Neuronal stem cell (in vitro differentiated cells): ENCODE measurements at regions not wholly inside any gene's neighbourhood (a gene's known extent, or its start where the extent isn't known, plus 50 kb on each side); places are given as distances from the start of the nearest gene placed in this dataset.
"Not testable (repeated sequence)": the region's sequence is repeated elsewhere in the genome, so short reads cannot be mapped to it uniquely, and the experiment has no call there.

ENCODE experiments used
- DNase-seq: peaks from one replicate; pipeline ENCODE4 v3.0.0-alpha.2; 2013; ENCODE audit warnings: low spot score
- H2AFZ ChIP-seq: one replicate; pipeline ENCODE4 v1.6.1; 2013; ENCODE audit warnings: mild to moderate bottlenecking, low read length, inconsistent platforms
- H2AK5ac ChIP-seq: 2 replicates; pipeline ENCODE4 v1.6.1; 2013; ENCODE audit warnings: low read depth, mild to moderate bottlenecking, inconsistent platforms, low read length, moderate library complexity, mixed read lengths
- H2BK120ac ChIP-seq: 2 replicates; pipeline ENCODE4 v1.6.1; 2013; ENCODE audit warnings: low read depth, mild to moderate bottlenecking, inconsistent platforms, low read length, moderate library complexity, mixed read lengths
- H2BK12ac ChIP-seq: one replicate; pipeline ENCODE4 v1.6.1; 2013; ENCODE audit warnings: low read length, inconsistent platforms
- H2BK15ac ChIP-seq: 2 replicates; pipeline ENCODE4 v1.6.1; 2013; ENCODE audit warnings: mild to moderate bottlenecking, low read length, inconsistent platforms, mixed read lengths
- H2BK5ac ChIP-seq: one replicate; pipeline ENCODE4 v1.6.1; 2013; ENCODE audit warnings: inconsistent platforms, mild to moderate bottlenecking, low read length, moderate library complexity
- H3K14ac ChIP-seq: one replicate; pipeline ENCODE4 v1.6.1; 2013; ENCODE audit warnings: low read length, inconsistent platforms
- H3K18ac ChIP-seq: 2 replicates; pipeline ENCODE4 v1.6.1; 2013; ENCODE audit warnings: low read length, inconsistent platforms
- H3K23ac ChIP-seq: 2 replicates; pipeline ENCODE4 v1.6.1; 2013; ENCODE audit warnings: low read depth, mild to moderate bottlenecking, mixed read lengths, low read length, inconsistent platforms; ENCODE audit not compliant: poor library complexity
- H3K27ac ChIP-seq: replicated peaks from 3 replicates; pipeline ENCODE4 v1.5.1; 2013; ENCODE audit warnings: low read length, inconsistent platforms
- H3K27me3 ChIP-seq, 3 experiments: 2 replicates each; pipeline ENCODE4 v1.6.1; 2013; ENCODE audit warnings: low read length in 3 of 3, mild to moderate bottlenecking in 2 of 3, inconsistent platforms in 1 of 3, low read depth in 1 of 3, mixed read lengths in 1 of 3, moderate library complexity in 1 of 3; ENCODE audit not compliant: control insufficient read depth in 3 of 3, insufficient read depth in 3 of 3
- H3K36me3 ChIP-seq, 2 donors: replicated peaks in 1 of 2; 2 replicates each; pipeline ENCODE4 v1.6.1; 2013; ENCODE audit warnings: low read length in 2 of 2; ENCODE audit not compliant: control insufficient read depth in 2 of 2, insufficient read depth in 2 of 2
- H3K4ac ChIP-seq: 2 replicates; pipeline ENCODE4 v1.6.1; 2013; ENCODE audit warnings: inconsistent platforms, mild to moderate bottlenecking, low read length, moderate library complexity
- H3K4me1 ChIP-seq, 2 donors: 1 replicate in 1 of 2; 2 replicates in 1 of 2; pipeline ENCODE4 v1.6.1; 2013; ENCODE audit warnings: low read length in 2 of 2, low read depth in 1 of 2; ENCODE audit not compliant: control insufficient read depth in 2 of 2, insufficient read depth in 1 of 2
- H3K4me2 ChIP-seq: one replicate; pipeline ENCODE4 v1.6.1; 2013; ENCODE audit warnings: mild to moderate bottlenecking, low read length, inconsistent platforms; ENCODE audit not compliant: insufficient read depth, poor library complexity, severe bottlenecking
- H3K4me3 ChIP-seq, 2 donors: 2 replicates each; pipeline ENCODE4 v1.5.1; 2013; ENCODE audit warnings: low read length in 2 of 2, mild to moderate bottlenecking in 2 of 2, inconsistent platforms in 1 of 2, moderate library complexity in 1 of 2
- H3K79me1 ChIP-seq: one replicate; pipeline ENCODE4 v1.6.1; 2013; ENCODE audit warnings: low read depth, mild to moderate bottlenecking, inconsistent platforms, low read length, moderate library complexity
- H3K9ac ChIP-seq: one replicate; pipeline ENCODE4 v1.6.1; 2013; ENCODE audit warnings: mild to moderate bottlenecking, low read depth, low read length, inconsistent platforms; ENCODE audit not compliant: poor library complexity
- H3K9me3 ChIP-seq, 2 donors: replicated peaks in 1 of 2; 2 replicates each; pipeline versions ENCODE3 to v1.6.1; 2013; ENCODE audit warnings: low read length in 2 of 2, mild to moderate bottlenecking in 2 of 2, inconsistent platforms in 1 of 2, low read depth in 1 of 2, mixed read lengths in 1 of 2, moderate library complexity in 1 of 2; ENCODE audit not compliant: control insufficient read depth in 2 of 2, insufficient read depth in 1 of 2
- H4K8ac ChIP-seq: one replicate; pipeline ENCODE4 v1.6.1; 2013; ENCODE audit warnings: low read depth, mild to moderate bottlenecking, inconsistent platforms, low read length, moderate library complexity
- H4K91ac ChIP-seq: one replicate; pipeline ENCODE4 v1.6.1; 2013; ENCODE audit warnings: low read length, low read depth, mild to moderate bottlenecking, inconsistent platforms; ENCODE audit not compliant: poor library complexity
- WGBS, 2 donors: extraction: QIAGEN DNeasy Blood & Tissue Kit; methylation state at CpG; one replicate each; pipeline ENCODE4 v1.1.7; 2013; ENCODE audit warnings: missing lambda C conversion rate in 2 of 2, mixed read lengths in 1 of 2; ENCODE audit not compliant: insufficient read length in 2 of 2, insufficient replicate concordance in 1 of 2; ENCODE audit errors: extremely low coverage in 2 of 2; 5-methylcytosine and 5-hydroxymethylcytosine counted together

- WGBS, 2 donors: no CpG with 5 or more reads among the region's 13 CpGs
- not testable (repeated sequence) for H3K27ac ChIP-seq
Measured at GRCh38 chr6:37091104-37091503, 78.8 kb upstream of the PIM1 start.

GRCh38 chr6:37091586-37091985, 78.4 kb upstream of the PIM1 start:
- not testable (repeated sequence) for H3K18ac ChIP-seq, H2BK120ac ChIP-seq, H3K9ac ChIP-seq, H2AK5ac ChIP-seq, H2BK5ac ChIP-seq, H2BK12ac ChIP-seq, H3K4me3 ChIP-seq, H4K8ac ChIP-seq, H4K91ac ChIP-seq, H3K14ac ChIP-seq, H3K36me3 ChIP-seq, H3K27me3 ChIP-seq, H3K79me1 ChIP-seq, H2BK15ac ChIP-seq, H3K23ac ChIP-seq, H3K4ac ChIP-seq, H3K27ac ChIP-seq, H3K4me2 ChIP-seq, H3K4me1 ChIP-seq, H3K9me3 ChIP-seq, DNase-seq
- H2AFZ ChIP-seq: peak overlapping the region; percentile 29
- WGBS, 2 donors: no CpG with 5 or more reads among the region's 9 CpGs

More at GRCh38 chr6:37091104-37091503, 78.8 kb upstream of the PIM1 start:
- not testable (repeated sequence) for H3K79me1 ChIP-seq, H3K27me3 ChIP-seq, H3K36me3 ChIP-seq, H2BK120ac ChIP-seq, DNase-seq, H3K9me3 ChIP-seq, H3K4me3 ChIP-seq, H3K4me2 ChIP-seq, H3K9ac ChIP-seq, H4K8ac ChIP-seq, H3K14ac ChIP-seq, H3K4me1 ChIP-seq, H2AK5ac ChIP-seq, H2BK5ac ChIP-seq, H2BK15ac ChIP-seq, H2BK12ac ChIP-seq, H3K4ac ChIP-seq, H3K18ac ChIP-seq, H3K23ac ChIP-seq, H4K91ac ChIP-seq
- peak overlapping the region; percentile 29 for H2AFZ ChIP-seq

- H3K18ac ChIP-seq: peak overlapping the region; percentile 23
Measured at GRCh38 chr6:37092923-37093727, 76.8 kb upstream of the PIM1 start.

GRCh38 chr6:37093728-37094069, 76.3 kb upstream of the PIM1 start:
- H2AK5ac ChIP-seq: no peak overlapping the region
- no peak overlapping the region for H2AFZ ChIP-seq
- H4K91ac ChIP-seq: no peak overlapping the region
- H2BK120ac ChIP-seq: no peak overlapping the region
- H3K23ac ChIP-seq: no peak overlapping the region
- peaks cover 0 to 2% of the 10 kb centered on the region in 2 donors for H3K4me1 ChIP-seq
- H4K8ac ChIP-seq: no peak overlapping the region
- no peaks in the 10 kb centered on the region for H3K36me3 ChIP-seq
- WGBS, 2 donors: no CpG with 5 or more reads among the region's 6 CpGs
- no peaks in the 10 kb centered on the region for H3K79me1 ChIP-seq
- H3K18ac ChIP-seq: peak overlapping the region; percentile 90
- no peak overlapping the region for H2BK12ac ChIP-seq
- H2BK5ac ChIP-seq: no peak overlapping the region
- H2BK15ac ChIP-seq: no peak overlapping the region
- no peaks in the 10 kb centered on the region for H3K9me3 ChIP-seq
- no peak overlapping the region for H3K27ac ChIP-seq
- H3K14ac ChIP-seq: no peak overlapping the region
- peak overlapping the region in 1 of 2 donors; percentile 39 for H3K4me3 ChIP-seq
- no peaks in the 10 kb centered on the region for H3K27me3 ChIP-seq
- H3K9ac ChIP-seq: no peak overlapping the region
- no peak overlapping the region for H3K4ac ChIP-seq
- no peak overlapping the region for H3K4me2 ChIP-seq
- DNase-seq: no peak

More at GRCh38 chr6:37092923-37093727, 76.8 kb upstream of the PIM1 start:
- no peak for DNase-seq
- peak overlapping the region; percentile 29 for H2AFZ ChIP-seq
- no peak overlapping the region for H3K9ac ChIP-seq
- peak overlapping the region; percentile 58 for H3K23ac ChIP-seq
- H4K8ac ChIP-seq: no peak overlapping the region
- H3K27me3 ChIP-seq: no peaks in the 10 kb centered on the region
- H3K4me2 ChIP-seq: no peak overlapping the region
- no peak overlapping the region for H4K91ac ChIP-seq
- no peaks in the 10 kb centered on the region for H3K36me3 ChIP-seq
- peak overlapping the region; percentile 77 for H2AK5ac ChIP-seq
- H2BK15ac ChIP-seq: peak overlapping the region; percentile 63
- no peaks in the 10 kb centered on the region for H3K9me3 ChIP-seq
- H3K14ac ChIP-seq: no peak overlapping the region
- peaks cover 0 to 2% of the 10 kb centered on the region in 2 donors for H3K4me1 ChIP-seq
- H2BK5ac ChIP-seq: no peak overlapping the region
- H3K27ac ChIP-seq: no peak overlapping the region
- no CpG with 5 or more reads among the region's 14 CpGs for WGBS, 2 donors
- H3K79me1 ChIP-seq: no peaks in the 10 kb centered on the region
- H2BK120ac ChIP-seq: no peak overlapping the region
- peak overlapping the region; percentile 43 for H2BK12ac ChIP-seq
- no peak overlapping the region for H3K4me3 ChIP-seq
- no peak overlapping the region for H3K4ac ChIP-seq
